ENCODE measurements at regions not wholly inside any gene's neighbourhood (a gene's known extent, or its start where the extent isn't known, plus 50 kb on each side); places are given as distances from the start of the nearest gene placed in this dataset.
"Not testable (repeated sequence)": the region's sequence is repeated elsewhere in the genome, so short reads cannot be mapped to it uniquely, and the experiment has no call there.

- no peak overlapping the region for H3K4me3 ChIP-seq (ENCODE audit: low read length)
- H4K20me1 ChIP-seq (ENCODE audit: insufficient read depth, low read length) = no peaks in the 10 kb centered on the region
- H3K4me2 ChIP-seq (ENCODE audit: low read depth, low read length) = no peak overlapping the region
- H3K4me1 ChIP-seq (ENCODE audit: low read length) = no peaks in the 10 kb centered on the region
- no peak overlapping the region for H2AFZ ChIP-seq (ENCODE audit: low read length)
- no peaks in the 10 kb centered on the region for H3K36me3 ChIP-seq (replicated peaks; ENCODE audit: insufficient read depth, low read length)
- DNase-seq = no peak
- H3K27me3 ChIP-seq (replicated peaks; ENCODE audit: insufficient read depth, low read length) = no peaks in the 10 kb centered on the region
- TF ChIP-seq CTCF (IDR thresholded peaks at IDR 0.05; ENCODE audit: low read length) (no peak), EZH2 (optimal IDR thresholded peaks at IDR 0.05; ENCODE audit: low read depth, low read length) (no peak), EZH2phosphoT487 (IDR thresholded peaks at IDR 0.05; ENCODE audit: low read length) (no peak)
- no peak overlapping the region for H3K9ac ChIP-seq (ENCODE audit: low read length)
- H3K9me3 ChIP-seq (replicated peaks; ENCODE audit: insufficient read depth, low read length) = no peaks in the 10 kb centered on the region
- H3K79me2 ChIP-seq (ENCODE audit: low read length) = no peaks in the 10 kb centered on the region
- no peaks in the 10 kb centered on the region for H3K9me2 ChIP-seq (replicated peaks; ENCODE audit: insufficient read depth, low read length)
- H3F3A ChIP-seq (ENCODE audit: insufficient read depth, low read length) = no peaks in the 10 kb centered on the region
- no peak overlapping the region for H3K27ac ChIP-seq (ENCODE audit: low read length)
These were observed 452.1 kb downstream of the NXPH1 start for GRCh38 chr7:8885480-8886000.

- not testable (repeated sequence) for H2AFZ ChIP-seq (ENCODE audit: low read length); H3K9ac ChIP-seq (ENCODE audit: low read length); H3K4me1 ChIP-seq (ENCODE audit: low read length); H3K36me3 ChIP-seq (replicated peaks; ENCODE audit: insufficient read depth, low read length); DNase-seq; H3K27me3 ChIP-seq (replicated peaks; ENCODE audit: insufficient read depth, low read length); H3F3A ChIP-seq (ENCODE audit: insufficient read depth, low read length); H3K9me3 ChIP-seq (replicated peaks; ENCODE audit: insufficient read depth, low read length); H3K4me2 ChIP-seq (ENCODE audit: low read depth, low read length); H3K79me2 ChIP-seq (ENCODE audit: low read length); H4K20me1 ChIP-seq (ENCODE audit: insufficient read depth, low read length); H3K4me3 ChIP-seq (ENCODE audit: low read length); H3K27ac ChIP-seq (ENCODE audit: low read length); H3K9me2 ChIP-seq (replicated peaks; ENCODE audit: insufficient read depth, low read length)
These were observed 456.9 kb downstream of the NXPH1 start for GRCh38 chr7:8890346-8890745.

GRCh38 chr7:8893775-8894174 is 460.4 kb downstream of the NXPH1 start:
- no peak overlapping the region for H3K9ac ChIP-seq (ENCODE audit: low read length)
- no peaks in the 10 kb centered on the region for H3K9me3 ChIP-seq (replicated peaks; ENCODE audit: insufficient read depth, low read length)
- no peak overlapping the region for H3K27ac ChIP-seq (ENCODE audit: low read length)
- H3K27me3 ChIP-seq (replicated peaks; ENCODE audit: insufficient read depth, low read length) = no peaks in the 10 kb centered on the region
- no peak overlapping the region for H3K4me2 ChIP-seq (ENCODE audit: low read depth, low read length)
- H2AFZ ChIP-seq (ENCODE audit: low read length) = no peak overlapping the region
- no peaks in the 10 kb centered on the region for H3K36me3 ChIP-seq (replicated peaks; ENCODE audit: insufficient read depth, low read length)
- H3F3A ChIP-seq (ENCODE audit: insufficient read depth, low read length) = no peaks in the 10 kb centered on the region
- no peaks in the 10 kb centered on the region for H3K79me2 ChIP-seq (ENCODE audit: low read length)
- no peak for DNase-seq
- no peaks in the 10 kb centered on the region for H4K20me1 ChIP-seq (ENCODE audit: insufficient read depth, low read length)
- no peak overlapping the region for H3K4me3 ChIP-seq (ENCODE audit: low read length)
- TF ChIP-seq CTCF (IDR thresholded peaks at IDR 0.05; ENCODE audit: low read length) (no peak), EZH2phosphoT487 (IDR thresholded peaks at IDR 0.05; ENCODE audit: low read length) (no peak), EZH2 (optimal IDR thresholded peaks at IDR 0.05; ENCODE audit: low read depth, low read length) (no peak)
- H3K9me2 ChIP-seq (replicated peaks; ENCODE audit: insufficient read depth, low read length) = no peaks in the 10 kb centered on the region
- no peaks in the 10 kb centered on the region for H3K4me1 ChIP-seq (ENCODE audit: low read length)

- Histone ChIP-seq H2AFZ (ENCODE audit: low read length) (no peak overlapping the region), H3K9me2 (replicated peaks; ENCODE audit: insufficient read depth, low read length) (no peaks in the 10 kb centered on the region), H3K4me2 (ENCODE audit: low read depth, low read length) (no peak overlapping the region), H3K4me1 (ENCODE audit: low read length) (no peaks in the 10 kb centered on the region), H3K27ac (ENCODE audit: low read length) (no peak overlapping the region), H3K4me3 (ENCODE audit: low read length) (no peak overlapping the region), H3K27me3 (replicated peaks; ENCODE audit: insufficient read depth, low read length) (no peaks in the 10 kb centered on the region), H3F3A (ENCODE audit: insufficient read depth, low read length) (no peaks in the 10 kb centered on the region), H3K9me3 (replicated peaks; ENCODE audit: insufficient read depth, low read length) (no peaks in the 10 kb centered on the region), H3K9ac (ENCODE audit: low read length) (no peak overlapping the region), H3K36me3 (replicated peaks; ENCODE audit: insufficient read depth, low read length) (no peaks in the 10 kb centered on the region), H3K79me2 (ENCODE audit: low read length) (no peaks in the 10 kb centered on the region), H4K20me1 (ENCODE audit: insufficient read depth, low read length) (no peaks in the 10 kb centered on the region)
- no peak for TF ChIP-seq EZH2phosphoT487 (IDR thresholded peaks at IDR 0.05; ENCODE audit: low read length)
- no peak for TF ChIP-seq CTCF (IDR thresholded peaks at IDR 0.05; ENCODE audit: low read length)
- no peak for TF ChIP-seq EZH2 (optimal IDR thresholded peaks at IDR 0.05; ENCODE audit: low read depth, low read length)
- no peak for DNase-seq
These were observed 473.1 kb downstream of the NXPH1 start for GRCh38 chr7:8906396-8907075.

All from MM.1S (cell line).